ENCODE measurements at regions not wholly inside any gene's neighbourhood (a gene's known extent, or its start where the extent isn't known, plus 50 kb on each side); places are given as distances from the start of the nearest gene placed in this dataset.
"Not testable (repeated sequence)": the region's sequence is repeated elsewhere in the genome, so short reads cannot be mapped to it uniquely, and the experiment has no call there.

DNA sequence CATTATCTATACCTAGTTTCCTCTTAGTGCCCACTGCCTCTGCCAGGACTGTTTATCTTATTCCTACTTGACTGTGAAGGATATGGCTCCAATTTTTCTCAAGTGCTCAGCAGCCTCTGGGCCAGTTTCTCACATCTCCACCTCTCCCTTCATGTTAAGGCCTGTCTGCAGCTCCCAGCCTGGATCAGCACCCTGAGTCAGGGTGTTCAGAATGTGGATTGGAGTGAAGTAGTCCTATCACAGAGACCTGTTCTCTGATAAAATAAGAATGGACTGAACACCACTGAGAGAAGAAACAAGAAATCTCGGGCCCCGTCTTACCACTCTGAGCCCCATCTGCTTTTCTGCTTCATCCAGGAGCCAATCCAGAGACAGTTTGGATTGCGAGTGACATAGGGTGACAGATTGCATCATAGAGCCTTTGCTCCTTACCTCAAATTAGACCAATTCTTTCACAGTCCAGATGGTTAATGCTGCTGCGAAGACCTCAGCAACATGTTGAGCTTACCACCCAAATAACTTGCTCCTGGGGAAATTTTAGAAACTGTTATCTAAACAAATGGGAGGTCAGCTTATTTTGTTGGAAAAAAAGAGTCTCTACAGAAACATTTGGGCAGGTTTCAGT, 473.1 kb downstream of the PDZRN4 start:
- no peak for DNase-seq

GRCh38 chr12:41656454-41656853, 468.3 kb downstream of the PDZRN4 start:
- no peak for DNase-seq

GRCh38 chr12:41653386-41654326, 465.5 kb downstream of the PDZRN4 start:
- DNase-seq: no peak

DNA sequence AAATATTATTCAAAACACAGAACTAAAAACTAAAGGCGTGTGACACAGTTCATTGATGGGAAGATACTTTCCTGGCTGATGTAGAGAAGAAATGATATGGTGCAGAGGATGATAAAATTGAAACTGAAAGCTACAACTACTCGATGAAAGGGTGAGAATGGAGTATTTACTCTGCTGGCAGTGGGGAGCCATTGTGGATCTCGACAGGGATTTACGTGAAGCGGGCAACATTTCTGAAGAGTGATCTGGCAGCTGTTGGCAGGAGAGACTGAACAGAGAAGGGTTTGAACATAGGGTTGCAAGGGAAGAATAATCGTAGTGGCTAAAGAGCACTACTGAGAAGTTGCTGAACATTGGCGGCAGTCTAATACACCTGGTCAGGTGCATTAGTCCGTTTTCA, 464.9 kb downstream of the PDZRN4 start:
- no peak for DNase-seq

- DNase-seq: no peak
These were observed 457.5 kb downstream of the PDZRN4 start for GRCh38 chr12:41645624-41646023.

- DNase-seq: not testable (repeated sequence)
These were observed 454.7 kb downstream of the PDZRN4 start for GRCh38 chr12:41642808-41643207.

GRCh38 chr12:41636653-41637052, 448.5 kb downstream of the PDZRN4 start:
- no peak for DNase-seq

- DNase-seq: no peak
These were observed 447.7 kb downstream of the PDZRN4 start for GRCh38 chr12:41635626-41636364.

DNA sequence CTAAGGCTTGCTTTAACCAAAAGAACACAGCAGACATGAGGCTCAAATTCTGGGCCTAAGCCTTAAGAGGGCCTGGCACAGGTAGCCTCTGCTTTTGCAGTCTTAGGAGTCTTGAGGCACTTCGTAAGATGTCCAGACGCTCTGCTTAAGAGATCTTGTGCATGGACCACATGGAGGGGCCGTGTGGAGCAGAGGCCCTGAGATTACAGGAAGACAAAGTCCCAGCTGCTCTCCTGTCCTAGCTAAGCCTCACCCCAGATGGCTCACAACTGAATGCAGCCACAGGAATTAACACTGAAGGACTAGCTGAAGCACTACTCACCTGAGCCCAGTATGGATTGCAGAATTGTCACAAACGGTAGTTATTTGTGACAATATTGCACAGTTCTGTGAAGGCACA, 446.0 kb downstream of the PDZRN4 start:
- no peak for DNase-seq

- no peak for DNase-seq
These were observed 441.5 kb downstream of the PDZRN4 start for GRCh38 chr12:41629611-41630010.

DNA sequence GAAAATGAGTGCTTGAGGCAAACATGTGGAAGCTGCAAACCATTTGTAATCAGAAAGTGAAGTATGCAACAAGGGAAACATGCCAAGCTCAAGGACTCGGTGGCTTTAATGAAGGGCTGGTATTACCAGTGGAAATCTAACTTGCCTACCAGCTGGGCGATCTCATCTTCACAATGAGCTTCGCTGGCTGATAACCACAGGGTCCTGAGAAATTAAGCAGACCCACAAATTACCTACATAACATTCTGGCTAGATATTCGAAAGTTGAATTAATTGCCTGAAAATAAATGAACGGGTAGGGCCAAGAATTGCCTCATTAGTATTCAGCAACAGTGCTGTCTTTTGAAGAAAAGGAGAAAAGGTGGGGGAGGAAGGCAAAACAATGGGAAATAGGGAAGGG, 439.4 kb downstream of the PDZRN4 start:
- no peak for DNase-seq

DNA sequence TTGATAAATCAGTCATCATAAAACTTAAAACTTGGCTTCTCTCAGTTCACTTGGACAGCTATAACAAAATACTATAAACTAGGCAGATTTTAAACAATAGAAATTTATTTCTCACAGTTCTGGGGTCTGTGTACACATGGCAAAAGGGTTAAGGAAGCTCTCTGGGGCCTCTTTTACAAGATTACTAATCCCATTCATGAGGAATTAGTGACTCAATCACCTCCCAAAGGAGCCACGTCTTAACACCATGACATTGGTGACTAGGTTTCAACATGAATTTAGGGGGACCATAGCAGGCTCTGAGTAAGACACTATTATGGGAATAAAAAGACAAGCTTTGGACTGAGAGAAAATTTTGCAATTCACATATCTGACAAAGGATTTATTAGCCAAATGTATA, 436.5 kb downstream of the PDZRN4 start:
- DNase-seq: no peak
